Activated CD8-positive, alpha-beta memory T cell treated with anti-CD3 and anti-CD28 coated beads, Interleukin-2, amount 50 U/mL, for 24 hours (primary cell): ENCODE measurements at regions not wholly inside any gene's neighbourhood (a gene's known extent, or its start where the extent isn't known, plus 50 kb on each side); places are given as distances from the start of the nearest gene placed in this dataset.

ENCODE experiments used
- DNase-seq: peaks from one replicate; pipeline ENCODE4 v3.0.0-alpha.2; 2020; ENCODE audit errors: extremely low read depth

DNA sequence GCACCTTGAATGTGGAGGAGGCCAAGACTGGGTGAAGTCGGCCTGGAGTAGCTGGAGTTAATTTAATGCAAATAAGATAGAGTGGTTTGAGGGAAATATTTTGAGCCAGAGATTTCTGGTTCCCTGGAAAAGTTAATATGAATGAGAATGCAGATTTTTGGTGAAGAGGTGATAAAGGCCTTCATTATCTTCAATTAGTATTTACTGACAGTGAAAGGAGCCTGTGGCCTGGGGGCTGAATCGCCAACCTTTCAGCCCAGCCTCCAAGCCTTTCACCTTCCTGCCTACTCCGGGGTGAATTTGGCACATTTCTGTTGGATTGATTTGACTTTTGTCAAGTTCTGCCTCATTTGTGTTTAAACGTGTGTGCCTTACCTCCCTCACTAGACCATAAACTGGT, 147.8 kb downstream of the SOX2 start:
- DNase-seq = no peak

- no peak for DNase-seq
These were observed 148.5 kb downstream of the SOX2 start for GRCh38 chr3:181860235-181860634.

GRCh38 chr3:181862502-181862901, 150.8 kb downstream of the SOX2 start:
- DNase-seq = no peak

DNA sequence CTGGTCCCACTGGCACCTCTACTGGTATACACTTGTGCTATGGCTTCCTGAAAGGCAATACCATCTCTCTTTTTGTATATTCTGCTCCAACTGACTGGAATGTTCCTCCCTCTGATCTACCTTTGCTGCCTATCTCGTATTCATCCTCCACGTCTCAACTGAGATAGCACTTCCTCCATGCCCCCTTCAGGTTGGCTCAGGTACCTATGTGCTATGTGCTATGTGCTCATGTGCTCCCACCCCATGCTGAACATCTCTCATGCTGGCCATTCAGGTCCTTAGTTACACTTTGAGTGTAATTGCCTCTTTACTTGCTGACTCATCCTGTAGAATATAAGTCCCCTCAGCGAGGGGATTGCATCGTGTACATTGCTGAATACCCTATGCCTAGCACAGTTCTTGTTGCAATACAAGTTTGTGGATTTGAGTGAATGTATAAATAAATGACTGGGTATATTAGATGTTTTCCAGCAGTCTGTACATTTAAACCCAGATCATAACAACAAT, 156.9 kb downstream of the SOX2 start:
- no peak for DNase-seq

DNA sequence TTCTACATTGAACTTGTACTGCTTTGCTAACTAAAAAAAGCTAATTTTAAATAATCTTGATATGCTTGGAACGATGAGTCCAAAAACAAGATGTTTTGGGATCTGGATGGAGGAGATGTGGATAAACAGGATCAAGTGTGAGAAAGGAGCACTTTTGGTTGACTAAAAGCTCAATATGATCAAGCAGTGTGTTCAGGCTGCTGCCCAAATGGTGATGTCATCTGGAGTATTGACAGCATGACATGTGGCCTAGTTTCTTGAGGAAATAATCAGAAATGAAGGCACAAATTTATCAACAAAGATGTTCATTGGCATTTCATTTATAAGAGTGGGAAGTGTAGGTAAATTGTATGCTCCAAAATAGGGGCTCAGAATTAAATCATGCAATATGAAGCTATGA, 161.2 kb downstream of the SOX2 start:
- no peak for DNase-seq

- DNase-seq = no peak
These were observed 168.2 kb downstream of the SOX2 start for GRCh38 chr3:181879926-181880325.

- DNase-seq = no peak
These were observed 168.6 kb downstream of the SOX2 start for GRCh38 chr3:181880331-181880730.

DNA sequence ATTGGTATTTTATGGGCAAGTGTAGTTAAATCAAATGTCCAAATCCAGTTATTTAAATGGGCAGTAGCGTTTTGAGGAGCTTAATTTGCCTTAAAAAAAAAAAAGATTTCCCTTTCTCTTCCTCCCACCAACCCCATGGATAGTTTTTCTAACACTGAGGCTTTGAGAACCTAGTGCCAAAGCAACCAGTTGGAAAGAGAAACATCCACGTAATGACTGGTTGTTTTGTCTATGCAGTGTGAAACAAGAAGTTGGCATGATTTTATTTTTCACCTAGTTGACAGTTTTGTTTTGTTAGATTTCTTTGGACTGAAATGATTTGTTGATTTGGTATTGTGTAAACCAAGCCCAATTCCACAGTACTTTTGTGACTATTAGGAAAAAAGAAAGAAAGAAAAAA, 170.0 kb downstream of the SOX2 start:
- no peak for DNase-seq

DNA sequence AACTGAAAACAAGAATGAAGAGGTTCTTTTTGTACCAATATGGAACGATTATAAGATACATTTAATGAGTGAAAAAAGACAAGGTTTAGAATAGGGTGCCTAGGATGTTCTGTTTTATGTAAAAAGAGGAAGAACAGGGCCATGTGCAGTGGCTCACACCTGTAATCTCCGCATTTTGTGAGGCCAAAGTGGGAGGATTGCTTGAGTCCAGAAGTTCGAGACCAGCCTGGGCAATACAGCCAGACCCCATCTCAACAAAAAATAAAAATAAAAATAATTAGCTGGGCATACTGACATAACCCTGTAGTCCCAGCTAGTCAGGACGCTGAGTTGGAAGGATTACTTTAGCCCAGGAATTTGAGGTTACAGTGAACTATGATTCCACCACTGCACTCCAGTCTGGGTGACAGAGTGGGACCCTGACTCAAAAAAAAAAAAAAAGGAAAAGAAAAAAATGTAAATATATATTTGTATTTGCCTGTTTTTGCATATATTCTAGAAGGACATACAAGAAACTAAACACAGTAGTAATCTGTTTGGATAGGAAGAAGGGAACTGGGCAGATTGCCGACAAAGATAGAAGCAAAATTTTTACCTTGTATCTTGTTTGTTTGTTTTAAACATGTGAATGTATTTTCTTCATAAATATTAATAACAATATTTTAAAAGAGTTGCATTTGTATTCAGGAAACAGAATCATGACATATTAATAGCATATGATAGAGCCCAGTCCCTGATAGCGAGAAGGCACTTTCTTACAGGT, 174.3 kb downstream of the SOX2 start:
- no peak for DNase-seq

DNA sequence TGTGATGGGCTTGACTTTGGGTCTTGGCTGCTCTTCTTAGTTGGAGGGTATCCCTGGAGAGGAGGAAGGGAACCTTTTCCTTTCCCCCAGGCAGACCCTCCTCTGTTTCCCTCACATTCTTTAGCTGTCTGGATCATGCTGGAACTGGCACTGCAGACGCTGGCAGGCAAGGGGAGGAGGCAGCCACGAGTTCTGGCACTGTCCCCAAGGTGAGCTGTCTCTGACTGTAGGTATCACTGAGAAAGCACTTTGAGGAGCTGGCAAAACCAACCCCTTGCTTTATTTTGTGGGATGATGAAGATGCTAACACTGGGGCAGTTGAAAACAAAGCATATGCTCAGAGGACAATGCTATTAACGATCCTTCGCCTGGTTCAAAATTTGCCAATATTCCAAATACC, 175.0 kb downstream of the SOX2 start:
- no peak for DNase-seq

GRCh38 chr3:181887685-181888084, 176.0 kb downstream of the SOX2 start:
- DNase-seq = no peak

- DNase-seq = no peak
These were observed 176.5 kb downstream of the SOX2 start for GRCh38 chr3:181888234-181888633.

- no peak for DNase-seq
These were observed 181.1 kb downstream of the SOX2 start for GRCh38 chr3:181892848-181893247.

DNA sequence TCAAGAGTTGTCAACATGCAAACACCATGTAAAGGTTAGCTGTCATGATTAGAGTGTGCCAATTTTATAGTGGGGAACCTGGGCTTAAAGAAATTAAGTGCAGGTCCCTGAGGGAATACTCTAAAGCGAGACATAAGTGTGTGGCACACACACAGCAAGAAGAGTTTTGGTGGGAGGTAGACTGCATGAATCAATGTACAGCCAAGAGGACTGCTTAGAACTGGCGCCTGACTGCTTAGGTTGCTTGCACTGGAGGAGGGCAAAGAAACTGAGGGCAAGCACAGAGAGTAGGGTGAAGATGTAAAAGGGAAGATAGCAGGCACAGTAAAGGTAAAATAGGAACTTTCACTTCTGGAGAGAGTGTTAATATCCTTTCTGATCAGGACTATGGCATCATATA, 184.9 kb downstream of the SOX2 start:
- no peak for DNase-seq

DNA sequence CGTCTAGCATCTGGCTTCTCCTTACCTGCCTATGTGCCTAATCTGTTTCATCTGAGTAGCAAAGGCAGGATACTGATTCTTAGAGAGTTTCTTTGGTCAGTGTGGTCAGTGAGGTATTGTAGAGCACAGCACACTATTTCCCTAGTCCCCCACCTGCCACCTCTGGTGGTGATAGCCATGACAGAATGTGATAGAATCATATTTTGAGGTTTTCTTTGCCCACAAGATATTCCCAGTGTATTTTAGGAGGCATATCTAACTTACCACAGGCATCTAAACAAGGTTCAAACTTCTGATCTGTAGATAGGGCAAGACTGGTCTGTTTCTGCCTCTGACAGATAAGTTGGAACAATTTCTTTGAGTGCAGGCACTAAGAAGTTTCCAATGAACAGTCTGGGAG, 188.0 kb downstream of the SOX2 start:
- no peak for DNase-seq

- no peak for DNase-seq
These were observed 189.9 kb downstream of the SOX2 start for GRCh38 chr3:181901626-181902025.

GRCh38 chr3:181906338-181906737, 194.6 kb downstream of the SOX2 start:
- DNase-seq = no peak

- no peak for DNase-seq
These were observed 197.5 kb downstream of the SOX2 start for GRCh38 chr3:181909241-181909640.

- no peak for DNase-seq
These were observed 200.7 kb downstream of the SOX2 start for GRCh38 chr3:181912384-181912783.

- DNase-seq = no peak
These were observed 201.5 kb downstream of the SOX2 start for GRCh38 chr3:181913254-181913653.

DNA sequence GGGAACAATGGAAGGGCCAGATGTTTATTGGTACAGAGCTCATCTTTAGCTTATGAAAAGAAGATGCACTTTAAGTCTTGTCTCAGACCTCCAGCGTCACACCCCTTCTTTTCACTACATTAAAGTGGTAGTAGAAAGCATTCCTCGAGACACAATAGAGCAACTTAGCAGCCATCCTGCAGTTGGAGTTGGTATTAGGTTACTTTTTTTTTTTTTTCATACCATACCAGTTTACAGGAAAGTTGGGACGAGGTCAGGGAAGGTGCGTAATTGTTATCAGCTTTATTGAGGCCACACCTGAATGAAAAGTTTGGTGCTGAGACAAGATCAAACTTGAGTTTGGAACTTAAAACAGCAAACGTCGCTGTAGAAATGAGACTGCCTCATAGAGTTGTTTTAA, 203.8 kb downstream of the SOX2 start:
- no peak for DNase-seq

- DNase-seq = no peak
These were observed 204.3 kb downstream of the SOX2 start for GRCh38 chr3:181916013-181916412.

GRCh38 chr3:181917027-181917426, 205.3 kb downstream of the SOX2 start:
- no peak for DNase-seq

- no peak for DNase-seq
These were observed 207.7 kb downstream of the SOX2 start for GRCh38 chr3:181919375-181919774.
